B cell (primary cell): ENCODE measurements at regions not wholly inside any gene's neighbourhood (a gene's known extent, or its start where the extent isn't known, plus 50 kb on each side); places are given as distances from the start of the nearest gene placed in this dataset.

Experiments used
- ATAC-seq: fragments of 200-7000 bp; cut with Tn5 transposase; one replicate; pipeline ENCODE4 v1.10.0; 2021; ENCODE audit warnings: low read depth, mild to moderate bottlenecking, moderate number of reproducible peaks, moderate library complexity
- CTCF ChIA-PET: fragments of 350-600 bp; sonication (Branson Sonifier 250); formaldehyde crosslinking; loops from one replicate; lab custom pipeline; 2021; ENCODE audit warnings: antibody characterized with exemption, inconsistent platforms; lab: Charles Lee
- POLR2A ChIA-PET: fragments of 350-600 bp; sonication (Branson Sonifier 250); formaldehyde crosslinking; loops from one replicate; lab custom pipeline; 2021; ENCODE audit warnings: antibody characterized with exemption; lab: Charles Lee
- DNase-seq: peaks from one replicate; pipeline ENCODE4 v3.0.0; 2013
- H2AFZ ChIP-seq: 2 replicates; pipeline ENCODE4 v1.6.1; 2012; ENCODE audit warnings: mild to moderate bottlenecking, low read depth, low read length; ENCODE audit not compliant: insufficient read depth, poor library complexity, severe bottlenecking
- H3K27ac ChIP-seq, 2 donors: 1 replicate in 1 of 2; 2 replicates in 1 of 2; pipeline ENCODE4 v1.5.1; 2012 to 2013; ENCODE audit warnings: low read length in 2 of 2, mild to moderate bottlenecking in 2 of 2, moderate library complexity in 1 of 2
- H3K27me3 ChIP-seq, 4 experiments: fragments of 200-600 bp in 1 of 4; sonication (generic) in 1 of 4; replicated peaks in 1 of 4; 1 replicate in 2 of 4; 2 replicates in 2 of 4; pipeline versions ENCODE4 v1.6.1 to v1.7.0; 2013 to 2016; ENCODE audit warnings: low read length in 3 of 4, mild to moderate bottlenecking in 2 of 4, mixed read lengths in 1 of 4, moderate library complexity in 1 of 4; ENCODE audit not compliant: insufficient read depth in 4 of 4, control insufficient read depth in 3 of 4; ENCODE audit errors: control extremely low read depth in 1 of 4
- H3K36me3 ChIP-seq, 2 experiments: replicated peaks in 1 of 2; 1 replicate in 1 of 2; 2 replicates in 1 of 2; pipeline versions ENCODE4 v1.6.1 to v1.7.1; 2013; ENCODE audit warnings: low read length in 1 of 2; ENCODE audit not compliant: insufficient read depth in 2 of 2, control insufficient read depth in 1 of 2; ENCODE audit errors: control extremely low read depth in 1 of 2, extremely low read depth in 1 of 2
- H3K4me1 ChIP-seq, 2 donors: fragments of 200-600 bp in 1 of 2; sonication (generic) in 1 of 2; 1 replicate in 1 of 2; 2 replicates in 1 of 2; pipeline versions ENCODE4 v1.5.1 to v1.6.1; 2013 to 2017; ENCODE audit warnings: low read length in 2 of 2; ENCODE audit not compliant: control insufficient read depth in 2 of 2, insufficient read depth in 2 of 2
- H3K4me2 ChIP-seq: replicated peaks from 2 replicates; pipeline ENCODE3; 2012; ENCODE audit warnings: mild to moderate bottlenecking, low read depth, low read length; ENCODE audit not compliant: poor library complexity, severe bottlenecking
- H3K4me3 ChIP-seq, 5 experiments: fragments of 200-600 bp in 1 of 5; sonication (generic) in 1 of 5; 1 replicate in 3 of 5; 2 replicates in 2 of 5; pipeline versions ENCODE4 v1.5.1 to v1.7.0; 2011 to 2016; ENCODE audit warnings: low read length in 4 of 5, mild to moderate bottlenecking in 4 of 5, low read depth in 2 of 5, control low read depth in 1 of 5, moderate library complexity in 1 of 5; ENCODE audit not compliant: insufficient read depth in 1 of 5; ENCODE audit errors: control extremely low read depth in 1 of 5, extremely low read depth in 1 of 5
- H3K79me2 ChIP-seq: fragments of 200-600 bp; sonication (generic); one replicate; pipeline ENCODE4 v1.6.0; 2016; ENCODE audit warnings: low read length; ENCODE audit not compliant: control insufficient read depth, insufficient read depth
- H3K9ac ChIP-seq: fragments of 200-600 bp; sonication (generic); 2 replicates; pipeline ENCODE4 v1.6.1; 2017; ENCODE audit warnings: mild to moderate bottlenecking, low read length, moderate library complexity
- H3K9me3 ChIP-seq, 3 donors: one replicate each; pipeline versions ENCODE4 v1.6.1 to v1.7.1; 2013; ENCODE audit warnings: low read length in 2 of 3; ENCODE audit not compliant: control insufficient read depth in 2 of 3, insufficient read depth in 1 of 3; ENCODE audit errors: control extremely low read depth in 1 of 3
- H4K20me1 ChIP-seq: 2 replicates; pipeline ENCODE4 v1.6.0; 2012; ENCODE audit warnings: mild to moderate bottlenecking, low read length; ENCODE audit not compliant: insufficient read depth, control insufficient read depth, poor library complexity, severe bottlenecking
- H3K27ac Mint-ChIP-seq: one replicate; pipeline ENCODE4 v1.8.0; 2021; ENCODE audit warnings: mixed read lengths
- H3K27me3 Mint-ChIP-seq: one replicate; pipeline ENCODE4 v1.8.0; 2021; ENCODE audit warnings: mixed read lengths
- H3K4me1 Mint-ChIP-seq: one replicate; pipeline ENCODE4 v1.8.0; 2021; ENCODE audit warnings: mixed read lengths
- H3K4me3 Mint-ChIP-seq: one replicate; pipeline ENCODE4 v1.8.0; 2021; ENCODE audit warnings: mixed read lengths
- H3K9me3 Mint-ChIP-seq: one replicate; pipeline ENCODE4 v1.8.0; 2022; ENCODE audit warnings: mixed read lengths; ENCODE audit not compliant: insufficient read depth
- CTCF ChIP-seq: fragments of 200-600 bp; IDR thresholded peaks from one replicate; pipeline ENCODE4 v1.8.0; 2022; ENCODE audit warnings: antibody characterized with exemption, mild to moderate bottlenecking
- EZH2 ChIP-seq: IDR thresholded peaks from 2 replicates; pipeline ENCODE4 v1.6.1; 2012; ENCODE audit warnings: borderline replicate concordance, low read depth, mild to moderate bottlenecking, moderate library complexity, low read length; ENCODE audit not compliant: insufficient read depth, poor library complexity, severe bottlenecking
- WGBS: methylation state at CpG from one replicate; pipeline ENCODE4 v1.1.5; 2013; ENCODE audit warnings: missing lambda C conversion rate; ENCODE audit not compliant: insufficient coverage; 5-methylcytosine and 5-hydroxymethylcytosine counted together
- intact Hi-C: fragments of 100-400 bp; cut with micrococcal nuclease; formaldehyde crosslinking; loops from one replicate; pipeline ENCODE4 v1.10.0; 2022

DNA sequence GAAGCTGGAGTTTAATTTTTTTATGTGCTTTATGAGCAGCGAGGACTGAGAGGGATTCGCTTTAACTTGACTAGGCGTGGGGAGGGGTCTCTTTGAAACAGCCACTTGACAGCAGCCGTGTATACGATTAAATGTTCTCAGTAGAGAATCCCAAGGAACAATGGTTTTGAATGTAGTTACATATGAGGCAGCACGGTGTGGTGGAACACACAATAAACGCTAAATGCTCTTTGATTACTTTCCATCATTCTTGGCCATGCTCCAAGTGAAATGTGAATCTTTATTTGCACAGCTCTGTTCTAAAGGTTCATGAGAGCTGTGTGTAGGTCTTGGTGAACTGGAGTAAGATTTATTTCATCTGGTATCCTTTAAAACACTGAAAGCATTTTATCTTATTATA is 251.4 kb upstream of the TGFBR2 start:
- H3K4me1 Mint-ChIP-seq = peaks cover 34% of the 10 kb centered on the region
- ChIA-PET CTCF (interaction anchor here (0.9 to 3.3 kb wide), 3 partner anchors 35 to 274 kb away, joined by 3 to 13 read pairs (median 5); no protein-coding TSS in a partner anchor), POLR2A (interaction anchor here (0.7 kb wide), 1 partner anchor 1682 kb away, joined by 4 read pairs; no protein-coding TSS in a partner anchor)
- DNase-seq = no peak
- H3K27me3 Mint-ChIP-seq = peaks cover 41% of the 10 kb centered on the region
- no peak overlapping the region for H3K9ac ChIP-seq
- WGBS = 98% methylated on average over 5 of the region's 7 CpGs
- H3K36me3 ChIP-seq = no peaks in the 10 kb centered on the region
- no peak overlapping the region for H3K27ac Mint-ChIP-seq
- ATAC-seq = no peak
- no peaks in the 10 kb centered on the region for H3K9me3 Mint-ChIP-seq
- intact Hi-C loops = no loop called here
- H3K79me2 ChIP-seq = no peaks in the 10 kb centered on the region
- peak overlapping the region; percentile 40 for H3K4me2 ChIP-seq
- TF ChIP-seq EZH2 = no peak
- no peak for TF ChIP-seq CTCF
- no peak overlapping the region for H3K4me3 Mint-ChIP-seq
- H2AFZ ChIP-seq = no peak overlapping the region
- no peak overlapping the region for H3K27ac ChIP-seq
- H3K4me1 ChIP-seq = peaks cover 31 to 36% of the 10 kb centered on the region in 2 donors
- H4K20me1 ChIP-seq = no peaks in the 10 kb centered on the region
- no peak overlapping the region for H3K4me3 ChIP-seq
- peaks cover 0 to 28% (median 12%) of the 10 kb centered on the region in 4 experiments for H3K27me3 ChIP-seq
- no peaks in the 10 kb centered on the region for H3K9me3 ChIP-seq

GRCh38 chr3:30355622-30356021 is 250.8 kb upstream of the TGFBR2 start:
- peak; percentile 54 for DNase-seq

More at GRCh38 chr3:30355622-30356021, 250.8 kb upstream of the TGFBR2 start:
- WGBS = 0% methylated on average over 1 of the region's 1 CpG
- Mint-ChIP-seq H3K9me3 (no peaks in the 10 kb centered on the region), H3K27ac (peak overlapping the region; percentile 1), H3K4me3 (peak overlapping the region; percentile 27), H3K4me1 (peaks cover 34% of the 10 kb centered on the region), H3K27me3 (peaks cover 42% of the 10 kb centered on the region)
- Histone ChIP-seq H2AFZ (no peak overlapping the region), H3K4me3 (no peak overlapping the region), H3K36me3 (no peaks in the 10 kb centered on the region), H3K9me3 (no peaks in the 10 kb centered on the region), H3K27ac (no peak overlapping the region), H4K20me1 (no peaks in the 10 kb centered on the region), H3K27me3 (peaks cover 0 to 29% (median 11%) of the 10 kb centered on the region in 4 experiments), H3K79me2 (no peaks in the 10 kb centered on the region), H3K4me2 (peak overlapping the region; percentile 27), H3K4me1 (peaks cover 31 to 36% of the 10 kb centered on the region in 2 donors), H3K9ac (no peak overlapping the region)
- POLR2A ChIA-PET = interaction anchor here (0.7 kb wide), 1 partner anchor 1682 kb away, joined by 4 read pairs; no protein-coding TSS in a partner anchor
- intact Hi-C loops = no loop called here
- CTCF ChIA-PET = interaction anchor here (0.9 to 3.3 kb wide), 3 partner anchors 23 to 156 kb away, joined by 3 to 13 read pairs (median 3); no protein-coding TSS in a partner anchor
- no peak for TF ChIP-seq EZH2
- no peak for TF ChIP-seq CTCF
- ATAC-seq = peak; percentile 68
